ENCODE measurements at regions not wholly inside any gene's neighbourhood (a gene's known extent, or its start where the extent isn't known, plus 50 kb on each side); places are given as distances from the start of the nearest gene placed in this dataset.

DNA sequence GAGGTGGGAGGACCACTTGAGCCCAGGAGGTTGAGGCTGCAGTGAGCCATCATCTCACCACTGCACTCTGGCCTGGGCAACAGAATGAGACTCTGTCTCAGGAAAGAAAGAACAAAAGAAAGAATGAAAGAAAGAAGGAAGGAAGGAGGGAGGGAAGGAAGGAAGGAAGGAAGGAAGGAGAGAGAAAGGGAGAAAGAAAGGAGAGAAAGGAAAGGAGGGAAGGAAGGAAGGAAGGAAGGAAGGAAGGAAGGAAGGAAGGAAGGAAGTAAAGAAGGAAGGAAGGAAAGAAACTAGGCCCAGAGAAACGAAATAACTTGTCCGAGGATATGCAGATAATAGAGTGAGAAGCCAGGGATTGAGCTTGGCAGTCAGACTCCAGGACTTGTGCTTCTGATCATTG is 102.1 kb downstream of the SKIDA1 start:
- no peak for TF ChIP-seq EZH2 (IDR thresholded peaks at IDR 0.05; ENCODE audit: low read depth)
- TF ChIP-seq, protein P1, sequence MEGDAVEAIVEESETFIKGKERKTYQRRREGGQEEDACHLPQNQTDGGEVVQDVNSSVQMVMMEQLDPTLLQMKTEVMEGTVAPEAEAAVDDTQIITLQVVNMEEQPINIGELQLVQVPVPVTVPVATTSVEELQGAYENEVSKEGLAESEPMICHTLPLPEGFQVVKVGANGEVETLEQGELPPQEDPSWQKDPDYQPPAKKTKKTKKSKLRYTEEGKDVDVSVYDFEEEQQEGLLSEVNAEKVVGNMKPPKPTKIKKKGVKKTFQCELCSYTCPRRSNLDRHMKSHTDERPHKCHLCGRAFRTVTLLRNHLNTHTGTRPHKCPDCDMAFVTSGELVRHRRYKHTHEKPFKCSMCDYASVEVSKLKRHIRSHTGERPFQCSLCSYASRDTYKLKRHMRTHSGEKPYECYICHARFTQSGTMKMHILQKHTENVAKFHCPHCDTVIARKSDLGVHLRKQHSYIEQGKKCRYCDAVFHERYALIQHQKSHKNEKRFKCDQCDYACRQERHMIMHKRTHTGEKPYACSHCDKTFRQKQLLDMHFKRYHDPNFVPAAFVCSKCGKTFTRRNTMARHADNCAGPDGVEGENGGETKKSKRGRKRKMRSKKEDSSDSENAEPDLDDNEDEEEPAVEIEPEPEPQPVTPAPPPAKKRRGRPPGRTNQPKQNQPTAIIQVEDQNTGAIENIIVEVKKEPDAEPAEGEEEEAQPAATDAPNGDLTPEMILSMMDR (conservative IDR thresholded peaks at IDR 0.05), result no peak
